GM19395 (cell line): ENCODE measurements at regions not wholly inside any gene's neighbourhood (a gene's known extent, or its start where the extent isn't known, plus 50 kb on each side); places are given as distances from the start of the nearest gene placed in this dataset.
"Not testable (repeated sequence)": the region's sequence is repeated elsewhere in the genome, so short reads cannot be mapped to it uniquely, and the experiment has no call there.

Experiments
- ATAC-seq: cut with Tn5 transposase; IDR thresholded peaks from one replicate; pipeline ENCODE4 v1.9.1; 2021; ENCODE audit warnings: mild to moderate bottlenecking, moderate library complexity; ENCODE audit not compliant: unreplicated experiment

DNA sequence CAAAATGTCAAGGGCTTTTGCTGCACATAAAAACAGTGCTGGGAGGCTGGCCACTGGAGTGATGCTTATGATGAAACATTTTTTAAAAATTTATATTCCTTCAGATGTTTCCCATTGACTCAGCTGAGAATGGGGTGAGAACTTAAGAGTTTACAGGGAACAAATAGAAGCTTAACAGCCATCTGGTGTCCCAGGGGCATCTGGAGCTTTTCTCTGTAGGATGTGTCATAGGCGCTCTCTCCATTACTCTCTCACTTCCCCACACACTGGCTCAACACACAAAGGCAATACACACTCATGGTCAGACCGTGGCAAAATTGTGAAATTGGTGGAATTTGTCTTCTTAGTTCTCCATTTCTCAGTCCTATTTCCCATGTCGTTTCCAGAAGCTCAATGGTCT, 783.1 kb upstream of the LRRTM1 start:
- ATAC-seq: no peak

DNA sequence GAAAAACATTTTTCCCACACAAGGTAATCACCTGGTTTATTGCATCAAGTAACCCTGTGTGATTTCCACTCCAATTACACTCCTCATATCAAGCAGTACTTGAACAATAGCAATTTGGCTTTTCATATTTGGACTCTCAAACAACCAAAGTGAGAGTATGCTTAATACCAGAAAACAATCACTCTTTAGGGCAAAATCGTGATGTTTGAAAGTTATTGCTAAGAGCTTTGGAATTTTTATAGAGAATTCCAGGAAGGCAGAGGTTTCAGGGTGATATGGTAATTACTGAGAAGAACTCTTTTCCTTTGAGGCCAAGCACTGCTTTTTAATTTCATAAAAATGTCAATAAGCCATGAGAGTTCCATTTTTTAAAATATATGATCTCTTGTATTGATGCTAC, 779.5 kb upstream of the LRRTM1 start:
- no peak for ATAC-seq

DNA sequence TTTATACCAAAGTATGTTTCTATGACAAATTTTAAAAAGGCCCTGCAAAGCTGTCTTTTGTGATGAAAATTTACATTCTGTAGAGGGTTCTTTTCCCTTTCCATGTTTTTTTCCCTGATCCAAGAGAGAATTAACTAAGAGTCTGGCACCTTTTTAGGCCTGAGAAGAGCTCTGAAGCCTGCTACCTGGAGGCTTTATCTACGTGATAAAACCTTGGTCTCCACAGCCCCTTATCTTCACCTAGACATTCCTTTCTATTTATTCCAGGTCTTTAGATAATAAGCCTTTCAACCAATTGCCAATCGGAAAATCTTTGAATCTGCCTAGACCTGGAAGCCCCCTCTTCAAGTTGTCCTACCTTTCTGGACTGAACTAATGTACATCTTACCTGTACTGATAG, 774.1 kb upstream of the LRRTM1 start:
- ATAC-seq: no peak

DNA sequence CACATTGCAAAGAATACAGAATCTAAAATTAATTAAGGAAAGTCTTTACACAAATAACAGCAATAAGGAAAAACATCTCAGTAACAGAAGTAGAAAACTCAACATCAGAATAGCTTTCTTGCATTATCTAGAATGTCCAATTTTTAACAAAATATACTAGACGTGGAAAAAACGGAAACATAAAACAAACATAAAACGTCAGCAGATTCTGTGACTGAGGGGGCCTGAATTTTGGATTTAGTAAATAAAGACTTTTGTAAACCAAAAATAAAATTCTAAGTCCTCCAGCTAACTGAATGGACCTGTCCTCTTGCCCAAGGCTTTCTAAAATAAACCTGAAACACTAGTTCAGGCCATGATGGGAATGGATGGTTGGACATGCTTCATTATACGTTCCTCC, 773.5 kb upstream of the LRRTM1 start:
- no peak for ATAC-seq

DNA sequence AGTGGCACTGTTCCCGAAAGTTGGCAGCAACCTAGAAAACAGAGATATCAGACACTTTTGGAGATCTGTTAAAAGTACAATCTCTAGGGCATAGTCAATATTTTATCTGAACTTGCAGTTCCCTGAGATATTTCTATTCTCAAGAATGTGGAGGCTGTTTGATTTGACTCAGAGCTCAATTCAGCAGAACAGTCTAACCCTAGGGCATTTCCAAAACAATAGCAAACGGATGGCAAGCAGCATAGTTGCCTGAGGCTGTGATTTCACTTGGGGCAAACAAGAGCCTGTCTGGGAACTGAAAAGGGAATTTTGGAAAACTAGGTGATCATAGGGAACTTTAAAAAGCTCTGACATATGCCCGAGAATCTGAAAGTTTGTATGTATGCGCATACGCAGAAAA, 772.8 kb upstream of the LRRTM1 start:
- no peak for ATAC-seq

DNA sequence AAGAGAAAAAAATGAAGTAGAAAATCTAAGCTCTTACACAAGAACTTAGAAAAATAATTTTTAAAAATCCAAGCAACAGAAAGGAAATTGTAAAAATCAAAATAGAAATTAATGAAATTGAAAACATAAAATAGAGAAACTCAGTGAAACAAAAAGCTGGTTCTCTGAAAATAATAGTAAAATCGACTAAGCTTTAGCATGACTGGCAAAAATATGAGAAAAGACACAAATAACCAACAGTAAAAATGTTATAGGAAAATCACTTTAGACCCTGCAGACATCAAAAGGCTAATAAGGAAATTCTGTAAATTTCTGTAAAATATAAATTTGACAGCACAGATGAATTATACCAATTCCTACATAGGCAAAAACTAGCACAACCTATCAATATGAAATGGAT, 768.9 kb upstream of the LRRTM1 start:
- ATAC-seq: no peak

DNA sequence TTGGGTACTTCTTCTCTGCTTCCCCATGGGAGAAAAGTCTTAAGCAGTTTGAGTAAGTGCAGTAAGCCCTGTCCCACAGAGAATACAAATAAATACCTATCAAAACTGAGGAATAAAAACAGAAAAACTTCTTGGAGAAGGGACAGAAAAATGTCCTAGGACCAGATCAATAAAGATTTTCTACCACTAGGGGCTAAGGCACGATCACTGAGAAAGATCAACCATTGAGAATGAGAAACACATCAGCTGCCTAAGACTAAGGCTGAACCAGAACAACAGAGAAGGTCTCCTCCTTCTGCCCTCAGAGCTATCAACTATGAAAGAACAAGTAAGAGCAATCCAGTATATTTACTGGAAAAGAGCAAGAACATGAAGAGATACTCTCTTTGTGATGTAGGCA, 763.6 kb upstream of the LRRTM1 start:
- no peak for ATAC-seq

DNA sequence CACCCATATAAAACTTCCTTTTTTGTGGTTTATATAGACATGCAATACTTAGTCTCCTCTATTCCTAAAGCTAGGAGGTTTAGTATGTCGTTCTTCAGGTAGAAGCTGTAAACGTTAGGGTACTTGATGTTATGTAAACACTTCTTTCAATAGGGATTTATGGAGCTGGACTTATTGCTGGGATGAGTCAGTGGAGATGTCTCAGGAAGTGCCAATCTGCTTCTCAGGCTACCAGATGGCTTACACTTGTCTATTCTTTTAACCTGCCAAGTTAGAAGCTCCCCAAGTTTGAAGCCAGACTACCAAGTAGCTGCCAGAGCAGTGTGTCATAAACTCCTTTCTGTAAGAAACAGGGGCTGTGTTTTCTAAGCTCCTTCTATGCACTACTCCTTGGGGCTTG, 756.5 kb upstream of the LRRTM1 start:
- ATAC-seq: no peak

DNA sequence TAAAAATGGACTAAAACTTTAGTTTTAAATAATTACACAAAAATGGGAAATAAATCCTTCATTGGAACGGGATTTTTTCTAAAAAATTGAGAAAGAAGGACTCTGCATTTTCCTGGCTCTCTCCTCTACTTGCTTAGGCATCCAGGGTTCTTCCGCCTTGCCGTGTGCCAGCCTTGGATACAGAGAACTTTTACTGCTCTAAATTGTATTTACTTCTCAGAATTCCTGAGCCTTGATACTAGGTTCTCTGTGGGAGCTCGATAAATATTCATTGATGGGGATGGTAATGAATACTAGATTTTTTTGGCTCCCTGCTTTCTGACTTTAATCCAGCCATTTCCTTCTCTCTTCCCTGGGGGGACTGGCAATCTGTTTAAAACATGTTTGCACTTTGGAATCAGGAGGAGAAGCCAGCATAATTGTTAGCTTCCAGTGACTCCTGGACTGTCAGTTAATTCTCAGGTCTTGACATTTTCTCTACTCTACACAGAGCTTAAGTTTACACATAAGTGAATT, 746.1 kb upstream of the LRRTM1 start:
- no peak for ATAC-seq

DNA sequence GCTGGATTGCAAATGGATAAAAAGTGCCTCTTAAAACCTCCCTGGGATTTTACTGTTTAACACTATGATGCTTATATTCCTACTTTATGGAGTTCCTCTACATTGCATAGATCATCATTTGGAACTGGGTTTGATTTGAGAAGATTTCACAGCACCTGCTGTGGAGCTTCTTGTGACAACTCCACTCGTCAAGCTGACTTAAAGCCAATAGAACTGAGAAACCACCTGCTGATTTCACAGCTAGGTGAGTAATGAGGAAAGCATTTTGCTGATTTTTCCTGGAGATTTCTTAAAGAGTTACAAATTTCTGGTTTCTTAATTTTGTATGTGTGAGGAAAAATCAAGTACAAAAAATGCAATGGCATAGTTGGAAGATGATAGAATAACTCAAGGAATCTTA, 739.1 kb upstream of the LRRTM1 start:
- no peak for ATAC-seq

DNA sequence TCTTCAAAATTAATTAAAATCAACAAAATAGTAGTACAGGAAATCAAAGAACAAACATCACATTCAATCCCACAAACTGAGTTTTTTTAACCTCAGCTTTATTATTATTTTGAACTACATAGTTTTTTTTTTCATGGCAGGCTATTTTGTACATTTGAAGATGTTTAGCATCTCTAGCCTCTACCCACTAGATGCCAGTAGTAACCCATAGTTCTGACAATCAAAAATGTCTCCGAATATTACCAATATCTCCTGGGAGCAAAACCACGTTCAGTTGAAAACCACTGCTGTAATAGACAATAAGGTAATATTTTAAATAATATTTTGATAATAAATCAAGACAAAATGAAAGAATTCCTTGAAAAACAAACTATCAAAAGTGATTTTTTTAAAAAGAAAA, 702.6 kb upstream of the LRRTM1 start:
- no peak for ATAC-seq

DNA sequence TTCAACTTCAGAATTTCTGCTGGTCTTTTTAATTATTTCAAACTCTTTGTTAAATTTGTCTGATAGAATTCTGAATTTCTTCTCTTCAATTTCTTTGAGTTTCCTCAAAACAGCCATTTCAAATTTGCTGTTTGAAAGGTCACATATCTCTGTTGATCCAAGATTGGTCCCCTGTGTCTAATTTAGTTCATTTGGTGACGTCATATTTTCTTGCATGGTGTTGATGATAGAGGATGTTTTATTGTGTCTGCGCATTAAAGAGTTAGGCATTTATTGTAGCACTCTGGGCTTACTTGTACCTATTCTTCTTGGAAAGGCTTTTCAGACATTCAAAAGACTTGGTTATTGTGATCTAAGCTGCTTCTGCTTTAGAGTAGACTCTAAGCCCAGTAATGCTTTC, 698.4 kb upstream of the LRRTM1 start:
- no peak for ATAC-seq

DNA sequence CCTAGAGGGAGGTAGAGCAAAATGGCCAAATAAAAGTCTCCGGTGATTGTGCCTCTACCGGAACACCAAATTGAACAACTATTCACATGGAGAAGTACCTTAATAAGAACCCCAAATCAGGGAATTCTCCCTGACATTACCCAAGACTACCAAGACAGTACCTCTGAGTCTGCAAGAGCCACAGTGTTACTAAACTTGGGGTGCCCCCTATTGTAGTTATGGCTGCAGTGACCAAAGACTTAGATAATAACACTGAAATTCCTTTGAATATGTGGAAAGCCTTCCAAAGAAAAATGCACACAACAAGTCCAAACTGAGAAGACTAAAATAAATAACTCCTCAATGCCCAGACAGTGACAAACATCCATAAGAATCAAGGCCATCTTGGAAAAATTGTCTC, 682.9 kb upstream of the LRRTM1 start:
- ATAC-seq: no peak

DNA sequence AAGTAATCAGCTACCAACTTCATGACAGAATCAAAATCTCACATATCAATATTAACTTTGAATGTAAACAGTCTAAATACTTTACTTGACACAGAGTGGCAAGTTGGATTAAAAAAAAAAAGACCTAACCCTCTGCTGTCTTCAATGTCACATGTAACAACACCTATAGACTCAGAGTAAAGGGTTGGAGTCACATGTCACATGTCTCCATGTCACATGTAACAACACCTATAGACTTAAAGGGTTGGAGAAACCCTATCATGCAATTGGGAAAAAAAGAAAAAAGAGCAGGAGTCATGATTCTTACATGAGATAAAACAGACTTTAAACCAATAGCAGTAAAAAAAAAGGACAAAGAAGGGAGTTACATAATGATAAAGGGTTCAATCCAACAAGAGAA, 665.3 kb upstream of the LRRTM1 start:
- no peak for ATAC-seq

DNA sequence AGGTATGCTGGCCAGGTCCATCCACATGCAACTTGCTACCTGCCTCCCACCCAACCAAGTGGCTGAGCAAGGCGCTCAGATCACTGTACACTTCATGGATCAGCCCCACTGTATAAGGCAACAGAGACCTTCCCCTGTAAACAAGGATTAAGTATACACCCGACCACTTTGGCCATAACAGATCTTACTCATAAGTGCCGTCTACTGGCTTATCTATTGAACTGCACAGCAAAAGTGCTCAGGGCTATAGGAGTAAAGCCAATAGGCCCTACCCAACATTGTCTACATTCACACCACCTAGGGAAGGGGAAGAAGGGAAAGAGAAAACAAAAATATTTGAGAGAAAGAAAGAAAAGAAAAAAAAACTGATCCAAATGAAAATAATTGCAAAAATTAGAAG, 663.9 kb upstream of the LRRTM1 start:
- ATAC-seq: no peak

DNA sequence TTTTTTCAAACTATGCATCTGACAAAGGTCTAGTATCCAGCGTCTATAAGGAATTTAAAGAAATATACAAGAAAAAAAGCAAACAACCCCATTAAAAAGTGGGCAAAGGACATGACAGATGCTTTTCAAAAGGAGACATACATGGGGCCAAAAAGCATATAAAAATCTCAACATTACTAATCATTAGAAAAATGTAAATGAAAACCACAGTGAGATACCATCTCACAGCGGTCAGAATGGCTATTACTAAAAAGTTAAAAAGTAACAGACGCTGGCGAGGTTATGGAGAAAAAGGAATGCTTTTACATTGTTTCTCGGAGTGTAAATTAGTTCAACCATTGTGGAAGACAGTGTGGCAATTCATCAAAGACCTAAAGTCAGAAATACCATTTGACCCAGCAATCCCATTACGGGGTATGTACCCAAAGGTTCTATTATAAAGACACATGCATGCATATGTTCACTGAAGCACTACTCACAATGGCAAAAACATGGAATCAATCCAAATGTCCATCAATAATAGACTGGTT, 643.1 kb upstream of the LRRTM1 start:
- no peak for ATAC-seq

DNA sequence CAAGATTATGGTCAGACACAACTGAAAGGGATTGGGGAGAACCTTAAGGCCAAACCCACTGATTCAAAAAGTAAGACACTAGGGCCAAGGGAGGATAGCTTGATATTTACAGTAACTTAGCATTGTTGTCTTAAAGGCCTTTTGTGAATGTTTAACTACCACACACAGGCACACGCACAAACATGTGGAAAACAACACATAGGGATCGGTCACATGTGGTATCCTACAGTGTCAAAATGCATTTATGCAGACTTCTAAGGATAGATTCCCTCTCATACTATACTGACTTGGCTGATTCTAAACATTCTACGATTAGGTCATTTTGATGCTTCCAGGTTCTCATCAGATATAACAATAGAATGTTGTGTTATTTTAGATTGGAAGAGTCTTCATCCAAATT, 638.9 kb upstream of the LRRTM1 start:
- ATAC-seq: no peak

DNA sequence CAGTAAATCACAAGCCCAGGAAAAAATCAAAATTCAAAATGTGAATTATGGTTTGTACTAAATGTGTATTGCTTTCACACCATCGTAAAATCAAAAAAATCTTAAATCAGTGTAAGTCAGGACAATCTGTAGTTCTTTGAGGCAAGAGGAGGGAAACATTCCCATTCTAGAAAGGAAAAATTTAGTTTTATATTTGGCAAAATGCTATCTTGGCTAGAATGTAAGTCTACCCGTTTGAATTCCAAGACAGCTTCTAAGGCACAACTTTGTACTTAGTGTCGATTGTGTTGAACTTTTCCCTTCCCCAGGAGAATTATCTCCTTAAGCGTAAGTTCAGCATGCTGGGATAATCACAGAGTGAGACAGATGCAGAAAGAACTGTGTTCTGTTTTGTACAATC, 638.2 kb upstream of the LRRTM1 start:
- no peak for ATAC-seq

DNA sequence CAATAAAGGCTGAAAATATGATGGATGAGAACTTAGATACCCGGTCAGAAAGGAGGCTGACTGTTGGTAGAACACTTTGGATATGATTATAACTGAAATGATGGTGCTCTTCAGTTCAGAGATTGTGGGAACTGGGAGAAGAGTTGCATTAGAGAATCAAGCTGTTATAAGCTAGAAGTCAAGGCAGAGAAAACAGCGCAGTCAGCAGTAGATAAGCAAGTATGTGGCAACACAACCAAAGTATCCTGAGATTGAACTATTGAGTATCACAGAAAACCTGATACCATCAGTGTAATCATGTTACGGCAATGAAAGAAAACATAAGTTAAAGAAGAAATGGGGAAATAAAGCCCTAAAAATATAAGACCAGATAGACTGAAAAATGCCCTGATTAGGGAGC, 633.9 kb upstream of the LRRTM1 start:
- no peak for ATAC-seq

DNA sequence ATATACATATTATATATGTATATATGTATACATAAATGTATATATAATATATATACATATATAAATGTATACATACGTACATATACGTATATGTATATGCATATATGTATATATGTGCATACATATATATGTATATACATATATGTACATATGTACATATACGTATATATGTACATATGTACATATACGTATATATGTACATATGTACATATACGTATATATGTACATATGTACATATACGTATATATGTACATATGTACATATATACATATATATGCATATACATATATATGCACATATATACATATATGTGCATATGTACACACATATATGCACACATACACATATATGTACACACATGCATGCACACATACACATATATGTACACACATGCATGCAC, 627.3 kb upstream of the LRRTM1 start:
- not testable (repeated sequence) for ATAC-seq

DNA sequence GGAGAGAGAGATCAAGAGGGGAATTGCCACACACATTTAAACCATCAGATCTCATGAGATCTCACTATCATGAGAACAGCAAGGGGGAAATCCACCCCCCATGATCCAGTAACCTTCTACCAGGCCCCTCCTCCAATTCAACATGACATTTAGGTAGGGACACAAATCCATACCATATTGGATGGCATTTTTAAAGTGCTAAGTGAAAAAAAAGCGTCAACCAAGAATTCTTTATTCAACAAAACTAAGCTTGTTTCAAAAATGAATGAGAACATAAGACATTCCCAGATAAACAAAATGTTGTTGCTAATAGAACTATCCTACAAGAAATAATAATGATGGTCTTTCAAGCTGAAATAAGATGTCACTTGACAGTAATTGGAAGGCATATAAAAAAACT, 626.2 kb upstream of the LRRTM1 start:
- ATAC-seq: no peak

DNA sequence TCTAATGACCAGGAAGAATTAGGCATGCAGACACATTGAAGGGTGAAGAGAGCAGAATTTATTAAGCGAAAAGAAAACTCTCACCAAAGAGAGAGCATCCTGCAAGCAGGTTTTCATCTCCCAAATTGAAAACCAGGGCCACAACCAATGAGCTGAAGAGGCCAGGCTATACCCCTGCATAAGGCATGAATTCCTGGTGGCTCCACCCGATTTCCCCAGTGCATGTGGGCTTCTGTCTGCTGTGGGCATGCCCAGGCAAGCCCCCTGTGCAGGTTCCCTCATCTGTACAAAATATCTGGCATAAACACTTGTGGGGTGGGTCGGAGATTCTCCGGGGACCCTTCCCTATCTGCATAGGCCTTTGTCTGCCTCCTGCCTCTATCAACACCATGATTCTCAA, 621.6 kb upstream of the LRRTM1 start:
- no peak for ATAC-seq

DNA sequence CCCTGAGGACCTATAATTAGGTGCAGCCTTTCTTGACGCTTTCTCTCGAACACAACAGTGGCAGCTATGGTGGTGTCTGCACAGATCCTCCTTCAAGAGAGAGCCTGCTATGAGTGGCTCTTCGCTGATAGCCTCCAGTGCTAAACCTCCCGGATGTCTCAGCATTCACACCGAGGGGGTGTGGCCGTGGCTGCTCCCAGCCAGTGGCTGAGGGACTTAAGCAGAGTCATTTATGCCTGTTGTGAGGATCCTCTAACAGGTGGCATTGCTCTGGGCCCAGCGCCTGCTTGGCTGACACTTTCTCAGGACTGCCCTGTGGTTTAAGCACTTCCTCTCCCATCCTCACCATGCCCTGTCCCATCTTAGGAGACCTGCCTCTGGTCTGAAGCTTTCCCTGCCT, 592.0 kb upstream of the LRRTM1 start:
- no peak for ATAC-seq

DNA sequence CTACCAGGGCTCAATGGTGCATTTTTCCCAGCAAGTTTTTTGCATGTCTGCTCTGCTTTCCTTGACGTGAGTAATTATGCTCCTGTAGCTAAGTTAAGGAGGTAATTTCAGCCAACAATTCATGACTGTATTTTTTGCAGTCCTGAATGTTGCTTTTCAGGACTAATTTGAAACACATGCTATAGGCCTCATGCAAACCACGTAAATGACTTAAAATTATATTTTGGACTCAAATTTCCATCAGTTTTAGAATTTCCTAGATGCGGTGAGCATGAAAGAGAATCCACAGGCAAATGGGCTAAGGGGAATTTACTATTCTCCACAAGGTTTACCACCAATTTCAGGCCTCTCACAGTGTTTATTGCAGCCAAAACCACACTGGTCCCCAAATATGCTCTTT, 589.9 kb upstream of the LRRTM1 start:
- ATAC-seq: no peak
